AG08396 (cell line): ENCODE measurements at regions not wholly inside any gene's neighbourhood (a gene's known extent, or its start where the extent isn't known, plus 50 kb on each side); places are given as distances from the start of the nearest gene placed in this dataset.
A peak's percentile ranks its signal among the peaks of the same experiment; 100 is the strongest.

Experiments used
- DNase-seq: peaks from one replicate; pipeline ENCODE4 v3.0.0; 2012; ENCODE audit warnings: low spot score, mixed read lengths

GRCh38 chr4:114177628-114178027 lies 198.2 kb upstream of the ARSJ start:
- DNase-seq: no peak

- no peak for DNase-seq
Observed at GRCh38 chr4:114178392-114178791, 198.9 kb upstream of the ARSJ start.

- DNase-seq: peak; percentile 73
Observed at GRCh38 chr4:114180481-114180880, 201.0 kb upstream of the ARSJ start.

- no peak for DNase-seq
Observed at GRCh38 chr4:114184901-114185300, 205.5 kb upstream of the ARSJ start.

DNA sequence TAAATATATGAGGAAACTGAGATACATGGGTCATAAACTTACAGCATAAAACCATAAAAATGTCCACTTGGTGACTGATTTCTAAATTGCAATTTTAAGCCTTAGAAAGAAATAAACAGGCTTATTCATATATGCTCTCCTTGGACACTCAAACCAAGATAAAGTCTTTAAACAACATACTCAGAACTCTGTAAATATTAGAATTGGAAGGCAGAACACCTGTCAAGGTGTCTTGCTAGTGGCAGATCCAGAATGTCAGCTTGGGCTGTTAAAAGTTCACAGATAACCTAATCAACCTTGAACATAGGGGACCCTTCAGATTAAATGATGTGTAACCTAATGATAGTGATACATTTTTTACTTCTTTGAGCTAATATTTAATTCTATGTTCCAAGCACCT lies 208.1 kb upstream of the ARSJ start:
- no peak for DNase-seq

- DNase-seq: no peak
Observed at GRCh38 chr4:114191496-114191895, 212.0 kb upstream of the ARSJ start.

DNA sequence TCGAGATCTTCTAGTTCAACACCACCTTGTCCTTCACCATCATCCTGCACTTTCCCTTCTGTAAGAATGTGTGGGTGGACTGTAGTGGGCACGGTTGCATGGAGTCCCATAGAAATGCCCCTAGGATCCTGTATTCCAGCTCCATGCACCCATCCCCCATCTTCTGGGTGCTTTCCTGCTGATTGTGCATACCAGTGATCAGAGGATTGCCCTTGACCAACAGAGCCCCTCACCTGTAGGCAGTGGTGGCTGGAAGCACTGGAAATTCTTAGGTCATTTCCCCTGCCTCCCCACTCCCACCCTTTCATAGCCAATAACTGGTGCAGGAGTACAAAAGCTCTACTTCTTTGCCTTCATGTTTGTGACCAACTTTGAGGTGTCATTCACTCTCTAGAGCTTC lies 213.4 kb upstream of the ARSJ start:
- no peak for DNase-seq

DNA sequence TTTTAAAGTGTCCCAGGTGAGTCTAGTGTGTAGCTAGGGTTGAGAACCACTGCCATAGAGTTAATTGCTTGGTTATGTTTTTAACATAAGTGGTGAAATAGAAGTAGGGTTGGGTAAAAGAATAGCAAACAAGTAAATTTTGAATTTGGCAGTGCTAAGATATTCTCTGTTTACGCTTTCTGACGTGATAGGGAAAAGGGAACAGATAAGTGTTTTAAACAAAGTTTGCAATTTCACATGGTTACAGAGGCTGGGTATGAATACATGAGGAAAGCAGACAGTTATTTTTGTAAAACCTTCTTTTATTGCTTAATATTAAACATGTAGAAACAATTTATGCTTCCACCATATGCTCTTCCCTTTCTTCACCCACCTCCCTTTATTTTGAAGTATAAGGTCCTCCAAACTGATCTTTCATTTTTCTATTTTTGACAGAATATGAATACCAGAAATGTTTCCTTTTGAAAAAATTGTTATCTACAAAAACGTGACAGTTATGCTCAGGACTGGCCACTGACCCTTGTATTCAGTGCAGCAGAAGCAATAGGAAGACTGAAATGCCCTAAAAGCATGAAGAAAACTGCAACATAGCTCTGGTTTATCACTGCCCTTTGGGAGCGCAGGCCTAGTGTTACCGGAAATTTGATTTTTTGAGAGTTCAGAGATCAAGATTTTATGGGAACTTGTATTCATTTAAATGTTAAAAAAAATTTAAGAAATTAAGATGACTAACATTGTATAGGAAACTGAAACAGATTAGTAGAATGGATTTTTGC lies 214.4 kb upstream of the ARSJ start:
- no peak for DNase-seq

DNA sequence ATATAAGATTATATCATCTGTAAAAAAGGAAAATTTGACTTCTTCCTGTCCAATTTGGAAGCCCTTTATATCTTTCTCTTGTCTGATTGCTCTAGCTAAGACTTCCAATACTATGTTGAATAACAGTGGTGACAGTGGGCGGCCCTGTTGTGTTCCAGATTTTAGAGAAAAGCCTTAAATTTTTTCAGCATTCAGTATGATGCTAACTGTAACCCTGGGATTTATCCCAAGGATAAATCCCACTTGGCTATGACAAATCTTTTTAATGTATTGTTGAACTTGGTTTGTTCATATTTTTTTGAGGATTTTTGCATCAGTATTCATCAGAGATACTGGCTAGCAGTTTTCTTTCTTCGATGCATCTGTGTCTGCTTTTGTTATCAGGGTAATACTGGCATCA lies 217.2 kb upstream of the ARSJ start:
- no peak for DNase-seq

DNA sequence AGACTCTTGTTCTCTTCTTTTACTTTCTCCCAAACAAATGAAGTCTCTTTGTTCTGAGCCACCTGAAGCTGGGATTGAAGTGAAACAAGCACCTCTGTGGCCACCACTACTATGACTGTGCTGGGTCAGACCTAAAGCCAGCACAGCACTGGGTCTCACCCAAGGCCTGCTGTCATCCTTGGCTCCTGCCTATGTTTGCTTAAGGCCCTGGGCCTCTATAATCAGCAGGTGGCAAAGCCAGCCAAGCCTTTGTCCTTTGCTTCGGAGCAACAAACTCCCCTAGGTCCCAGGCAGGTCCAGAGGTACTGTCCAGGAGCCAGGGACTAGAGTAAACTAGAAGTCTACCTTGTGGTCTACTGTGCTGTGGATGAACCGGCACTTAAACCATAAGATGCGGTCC lies 220.6 kb upstream of the ARSJ start:
- no peak for DNase-seq

DNA sequence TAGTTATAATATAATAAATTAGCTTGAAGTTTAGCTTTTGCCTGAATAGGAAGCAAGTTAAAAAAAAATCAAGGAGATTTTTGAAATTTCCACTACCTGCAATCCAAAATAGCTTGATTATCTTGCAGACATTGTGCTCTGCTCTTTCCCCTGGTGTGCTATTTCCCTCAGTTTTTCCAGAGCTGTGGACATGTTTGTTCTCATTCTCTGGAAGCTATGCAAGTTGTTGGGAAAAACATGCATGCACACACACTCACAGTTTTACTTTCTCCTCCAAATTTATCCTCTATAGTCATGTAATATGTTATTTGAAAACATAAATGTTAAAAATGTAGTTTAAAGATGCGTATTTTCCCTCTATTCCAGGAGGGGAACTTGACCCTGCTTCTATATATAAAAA lies 225.8 kb upstream of the ARSJ start:
- no peak for DNase-seq

- DNase-seq: peak; percentile 12
Observed at GRCh38 chr4:114208574-114209151, 229.2 kb upstream of the ARSJ start.

DNA sequence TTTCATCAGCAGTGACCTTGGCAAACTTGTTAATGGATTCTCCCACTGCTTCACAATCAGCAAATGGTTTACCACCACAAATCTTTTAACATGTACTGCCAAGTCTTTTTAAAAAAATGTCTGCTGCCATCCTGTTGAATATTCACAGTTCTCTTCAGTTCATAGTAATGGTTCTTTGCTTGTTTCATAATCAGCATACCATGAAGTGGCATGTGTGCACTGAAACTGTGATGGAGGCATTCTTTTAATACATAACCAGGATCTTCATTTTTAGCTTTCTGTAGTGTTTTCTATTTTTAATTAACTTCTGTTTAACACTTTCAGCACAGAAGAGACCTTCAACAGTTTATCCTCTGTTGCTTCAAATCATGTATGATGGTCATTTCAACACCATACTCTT lies 230.1 kb upstream of the ARSJ start:
- no peak for DNase-seq

GRCh38 chr4:114211556-114211955 lies 232.1 kb upstream of the ARSJ start:
- DNase-seq: no peak

DNA sequence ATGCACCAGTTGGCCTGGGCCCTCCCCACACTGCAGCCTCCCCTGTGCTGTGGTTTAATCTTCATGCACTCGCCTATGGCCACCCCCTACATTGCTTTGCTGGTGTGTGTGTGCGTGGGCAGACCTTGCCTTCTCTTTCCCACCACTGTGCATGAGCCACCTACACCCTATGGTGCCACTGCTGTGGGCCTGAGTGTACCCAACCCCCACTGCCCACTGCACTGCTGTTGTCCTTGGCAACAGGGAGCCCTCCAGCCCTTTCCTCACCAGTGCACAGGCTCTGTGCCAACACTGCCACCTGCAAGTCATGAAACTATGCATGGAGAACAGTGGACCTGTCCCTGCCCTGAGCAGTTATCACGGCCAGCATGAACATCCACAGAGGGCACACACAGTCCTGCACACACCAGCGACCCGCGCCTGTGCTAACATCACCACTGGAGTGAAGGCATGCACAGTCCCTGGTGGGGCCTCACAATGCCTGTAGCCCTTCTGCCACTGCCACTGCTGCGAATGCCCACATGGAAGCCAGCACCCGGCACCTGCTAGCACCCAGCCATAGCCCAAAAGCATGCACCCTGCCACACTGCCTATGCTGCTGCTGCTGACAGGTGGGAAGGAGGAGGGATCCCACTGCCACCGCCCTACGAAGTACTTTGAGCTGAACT lies 237.8 kb upstream of the ARSJ start:
- no peak for DNase-seq

DNA sequence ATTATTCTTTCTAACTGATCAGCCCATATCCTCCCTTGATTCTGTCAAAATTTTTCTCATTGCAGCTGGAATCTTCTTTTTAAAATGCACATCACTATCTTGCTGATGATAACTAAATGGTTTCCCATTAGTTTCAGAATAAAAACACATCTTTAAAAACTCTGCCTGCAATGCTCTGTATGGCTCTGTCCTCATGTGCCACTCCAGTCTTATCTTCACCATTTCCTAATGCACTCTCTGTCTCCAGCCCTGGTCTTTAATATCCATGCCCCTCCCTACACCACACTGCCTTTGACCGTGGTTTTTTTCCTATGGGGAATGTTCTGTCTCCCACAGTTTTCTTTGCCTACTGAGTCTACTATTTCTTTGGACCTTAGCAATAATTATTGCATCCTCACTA lies 244.1 kb upstream of the ARSJ start:
- DNase-seq: no peak

DNA sequence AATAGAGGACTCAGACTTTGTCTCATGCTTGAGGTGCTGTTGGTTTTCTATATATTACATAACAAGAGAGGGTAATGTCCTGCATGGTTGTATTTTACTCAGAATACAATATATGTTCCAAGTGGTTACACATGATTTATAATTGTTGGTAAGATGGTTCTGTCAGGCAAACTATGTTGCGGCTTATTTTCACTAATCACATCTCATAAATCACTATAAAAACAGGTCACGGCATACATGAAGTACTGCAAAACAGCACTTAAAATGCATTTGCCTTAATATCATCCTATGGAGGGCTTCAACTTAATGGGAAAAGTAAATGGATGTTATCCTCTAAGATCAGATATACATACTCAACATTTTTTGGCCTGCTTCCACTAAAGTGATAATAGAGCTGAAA lies 246.0 kb upstream of the ARSJ start:
- no peak for DNase-seq

DNA sequence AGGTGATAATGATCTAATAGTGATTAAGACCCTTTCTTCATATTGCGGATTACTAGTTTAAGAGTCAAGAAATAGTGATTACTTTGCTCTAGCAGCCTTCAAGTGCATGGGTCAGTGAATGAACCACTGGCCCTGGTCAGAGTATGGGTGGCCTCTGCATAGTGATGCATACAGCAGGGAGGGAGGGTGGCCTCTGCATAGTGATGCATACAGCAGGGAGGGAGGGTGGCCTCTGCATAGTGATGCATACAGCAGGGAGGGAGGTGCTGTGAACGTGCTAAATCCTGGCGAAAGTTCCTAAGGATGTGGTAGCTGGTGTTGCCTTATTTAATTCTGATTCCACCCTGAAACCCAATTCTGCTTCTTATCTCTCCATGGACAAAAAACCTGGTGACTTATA lies 246.7 kb upstream of the ARSJ start:
- DNase-seq: no peak

DNA sequence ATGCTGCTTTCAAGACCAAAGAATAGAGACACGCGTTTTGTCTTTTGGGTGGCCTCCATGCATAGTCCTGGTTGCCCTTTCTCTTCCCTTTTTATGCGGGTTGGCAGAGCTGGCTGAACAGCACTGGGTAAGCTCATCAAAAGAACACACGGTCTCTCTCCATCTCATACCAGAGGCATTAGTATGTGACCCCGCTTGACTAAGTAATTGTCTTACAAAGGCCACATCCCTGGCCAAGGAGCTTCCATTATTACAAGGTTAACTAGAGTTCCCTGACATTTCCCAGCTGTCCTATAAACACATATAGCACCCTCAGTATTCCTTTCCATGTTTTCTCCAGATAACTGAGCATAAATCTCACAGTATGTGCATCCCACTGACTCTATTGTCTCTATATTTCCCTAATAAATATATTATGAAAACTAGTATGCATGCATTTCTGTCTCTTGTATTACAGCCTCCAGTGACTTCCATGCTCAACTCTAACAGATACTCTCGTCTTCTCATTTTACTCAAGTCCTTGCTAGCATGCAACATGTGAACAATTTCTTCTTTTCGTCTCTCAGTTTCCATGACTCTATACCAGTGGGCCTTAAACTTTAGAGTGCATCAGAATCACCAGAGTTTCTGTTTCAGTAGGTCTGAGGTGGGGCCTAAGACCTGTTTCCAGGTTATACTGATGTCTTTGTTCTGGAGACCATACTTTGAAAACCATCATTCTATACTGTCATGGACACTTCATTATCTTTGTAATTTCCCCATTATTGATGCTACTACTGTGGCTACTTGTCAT lies 247.7 kb upstream of the ARSJ start:
- DNase-seq: peak; percentile 12

DNA sequence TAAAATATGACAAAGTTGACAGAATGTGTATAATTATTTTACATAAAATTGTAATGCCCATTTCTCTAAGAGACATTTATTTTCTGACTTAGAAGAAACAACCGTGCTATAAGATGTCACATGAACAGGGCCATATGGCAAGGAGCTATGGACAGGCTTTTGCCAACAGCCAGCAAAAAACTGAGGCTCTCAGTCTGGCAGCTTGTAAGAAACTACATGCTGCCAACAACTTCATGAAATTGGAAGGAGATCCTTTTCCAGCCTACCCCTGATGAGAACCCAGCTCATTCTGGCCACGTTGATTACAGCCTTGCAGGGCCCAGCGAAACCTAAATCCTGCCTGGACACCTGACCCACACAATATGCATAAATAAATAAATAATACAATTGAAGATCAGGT lies 250.3 kb upstream of the ARSJ start:
- no peak for DNase-seq

GRCh38 chr4:114236171-114236769 lies 256.8 kb upstream of the ARSJ start:
- DNase-seq: no peak

DNA sequence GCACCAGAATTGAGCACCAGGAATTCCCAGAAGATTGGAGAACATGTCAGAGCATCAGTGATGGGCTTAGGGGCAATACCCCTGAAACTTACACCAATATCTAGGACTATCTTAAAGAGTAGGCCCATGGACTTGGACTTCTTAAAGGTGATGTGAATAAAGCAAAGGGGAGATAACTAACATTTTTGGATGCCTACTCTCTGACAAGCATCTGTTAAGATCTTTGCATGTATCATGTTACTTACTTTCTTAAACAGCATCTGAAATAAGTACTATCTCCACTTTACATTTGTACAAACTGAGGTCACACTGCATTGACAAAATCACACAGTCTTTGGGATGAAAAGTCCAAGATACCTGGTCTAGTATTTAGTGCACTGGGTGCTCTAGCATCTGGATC lies 258.6 kb upstream of the ARSJ start:
- DNase-seq: no peak
